NCI-H2081 treated with DMSO at 0.1 percent for 48 hours (cell line): ENCODE measurements at regions not wholly inside any gene's neighbourhood (a gene's known extent, or its start where the extent isn't known, plus 50 kb on each side); places are given as distances from the start of the nearest gene placed in this dataset.

Experiments
- DNase-seq: peaks from one replicate; lab custom pipeline; 2025; lab: John Stamatoyannopoulos, UW

DNA sequence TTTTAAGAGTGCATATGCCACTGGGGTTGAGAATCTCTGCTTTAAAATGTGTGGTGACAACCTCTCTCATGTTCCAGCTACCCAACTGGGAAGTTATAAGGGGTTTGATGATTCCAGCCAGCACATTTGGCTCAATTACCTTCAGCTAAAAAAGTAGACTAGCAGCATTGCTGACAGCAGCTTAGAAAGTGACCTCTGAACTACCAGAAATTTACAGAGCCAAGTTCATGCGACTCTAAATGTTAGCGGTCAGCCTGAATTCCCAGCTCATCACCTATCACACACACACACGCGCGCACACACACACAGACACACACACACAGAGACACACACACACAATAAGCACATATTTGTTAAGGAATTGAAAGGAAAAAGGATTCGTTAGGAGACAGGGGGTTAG, 377.5 kb downstream of the TMEM167A start:
- DNase-seq: no peak

- DNase-seq: no peak
Observed at GRCh38 chr5:82698026-82698425, 379.2 kb downstream of the TMEM167A start.

DNA sequence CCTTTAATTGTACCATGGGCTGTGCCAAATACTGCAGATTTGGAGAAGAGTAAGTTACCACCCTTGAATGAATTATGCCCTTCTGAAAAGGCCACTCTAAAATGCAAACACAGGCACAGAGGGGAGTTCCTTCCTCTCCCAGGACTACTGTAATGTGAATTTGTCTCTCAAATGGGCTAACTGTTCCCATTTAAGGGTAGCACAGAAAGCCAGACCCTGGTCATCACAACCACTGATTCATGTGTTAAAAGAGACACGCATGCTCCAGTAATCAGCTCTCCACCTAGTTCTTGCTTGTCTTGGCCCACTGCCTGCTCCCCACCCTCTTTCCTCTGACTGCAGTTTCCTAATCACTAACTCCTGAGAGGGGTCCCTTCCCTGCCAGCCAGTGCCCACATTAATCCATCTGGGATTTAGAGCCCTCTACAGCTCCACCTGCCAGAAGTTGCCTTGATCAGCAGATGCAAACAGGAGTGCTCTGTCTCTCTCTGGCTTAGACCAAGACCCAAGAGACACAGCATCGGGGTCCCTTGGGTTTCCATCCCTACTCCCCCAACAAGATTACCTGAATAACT, 382.4 kb downstream of the TMEM167A start:
- DNase-seq: no peak

- DNase-seq: no peak
Observed at GRCh38 chr5:82692826-82693225, 384.4 kb downstream of the TMEM167A start.

DNA sequence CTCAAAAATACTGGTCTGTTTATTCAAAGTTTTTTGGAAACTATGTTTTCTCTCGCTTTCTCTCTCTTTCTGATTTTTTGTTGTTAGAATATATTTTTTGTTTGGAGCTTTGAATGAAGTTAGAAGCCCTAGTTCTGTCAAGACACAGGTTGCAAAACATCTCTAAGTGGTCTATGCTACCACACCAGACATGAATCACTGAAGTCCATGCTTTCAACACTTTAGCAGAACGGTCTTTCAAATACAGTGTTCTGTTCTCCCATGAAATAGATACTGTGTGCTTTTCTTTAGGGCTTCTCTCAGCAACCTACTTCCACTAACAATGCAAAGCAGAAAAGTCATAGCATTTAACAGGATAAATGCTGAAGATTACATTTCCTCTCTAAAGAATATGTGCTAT, 392.5 kb downstream of the TMEM167A start:
- DNase-seq: no peak

GRCh38 chr5:82684165-82684564, 393.0 kb downstream of the TMEM167A start:
- no peak for DNase-seq

DNA sequence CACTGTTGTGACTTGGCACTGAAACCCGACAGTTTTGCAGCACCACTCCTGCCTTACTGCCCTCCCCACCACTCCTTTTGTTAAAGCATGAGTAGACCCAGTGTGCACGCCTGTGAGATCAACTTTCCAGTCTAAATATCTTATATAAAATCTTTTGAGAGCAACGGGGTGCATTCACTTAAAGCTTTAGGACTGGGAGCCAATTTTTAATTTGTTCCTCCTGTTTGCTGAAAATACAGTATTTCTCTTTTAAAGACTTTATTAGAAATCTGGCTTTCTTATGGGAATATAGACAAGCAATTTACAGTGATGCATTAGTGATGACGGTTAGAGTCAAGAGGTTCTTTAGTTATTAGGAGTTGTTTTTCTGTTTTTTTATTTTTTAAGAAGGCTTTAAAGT, 397.5 kb downstream of the TMEM167A start:
- no peak for DNase-seq

DNA sequence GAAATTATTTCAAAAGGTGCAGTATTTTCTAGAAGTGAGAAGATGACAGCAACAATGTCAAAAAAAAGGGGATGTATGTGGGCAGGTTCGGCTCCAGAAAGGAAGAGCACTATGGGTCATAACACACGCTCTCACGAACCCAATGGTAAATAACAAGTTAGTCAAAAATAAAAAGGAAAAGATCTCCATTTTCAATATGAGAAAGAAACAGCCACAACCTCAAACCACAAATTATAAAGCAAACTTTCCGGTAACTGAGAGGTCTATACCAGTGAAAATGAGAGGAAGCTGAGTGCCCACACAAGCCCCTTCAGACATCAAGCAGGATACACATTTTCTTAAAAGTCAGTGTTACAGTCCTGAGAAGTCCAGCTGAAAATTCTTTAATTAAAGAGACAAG, 398.5 kb upstream of the RPS23 start:
- no peak for DNase-seq

DNA sequence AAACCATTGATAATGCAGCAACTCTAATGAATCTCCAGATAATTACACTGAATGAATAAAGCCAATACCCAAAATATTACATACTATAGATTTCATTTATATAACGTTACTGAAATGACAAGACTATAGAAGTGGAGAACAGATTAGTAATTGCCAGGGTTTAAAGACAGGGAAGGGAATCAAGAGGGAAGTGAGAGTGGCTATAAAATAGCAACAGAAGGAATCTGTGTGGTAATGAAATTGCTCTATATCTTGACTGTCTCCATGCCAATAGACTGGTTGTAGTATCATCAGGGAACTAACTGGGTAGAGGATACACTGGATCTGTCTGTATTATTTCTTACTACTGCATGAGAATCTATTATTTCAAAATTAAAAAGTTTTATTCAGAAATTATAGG, 396.5 kb upstream of the RPS23 start:
- no peak for DNase-seq

GRCh38 chr5:82673057-82673809, 395.1 kb upstream of the RPS23 start:
- no peak for DNase-seq

- no peak for DNase-seq
Observed at GRCh38 chr5:82670692-82671091, 392.5 kb upstream of the RPS23 start.

GRCh38 chr5:82669720-82670119, 391.6 kb upstream of the RPS23 start:
- DNase-seq: no peak

GRCh38 chr5:82666312-82666711, 388.2 kb upstream of the RPS23 start:
- DNase-seq: no peak

DNA sequence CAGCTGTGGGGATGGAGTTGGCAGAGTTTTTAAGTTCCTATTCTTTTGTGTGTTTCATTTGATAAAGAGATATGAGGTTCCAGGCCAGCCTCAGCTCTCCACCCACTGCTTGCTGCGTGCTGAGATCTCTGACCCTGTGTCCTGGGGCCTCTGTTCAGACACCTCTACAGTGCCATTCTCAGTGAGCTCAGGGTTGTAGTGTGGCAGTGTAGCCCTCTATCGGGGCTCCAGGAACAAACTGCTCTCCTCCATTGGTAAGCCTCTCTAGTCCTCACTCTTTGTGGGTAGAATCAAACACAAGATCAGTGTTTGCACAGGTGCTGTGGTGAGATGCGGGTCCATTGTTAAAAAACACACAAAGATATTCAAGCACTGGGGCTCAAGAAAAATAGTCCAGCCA, 386.6 kb upstream of the RPS23 start:
- no peak for DNase-seq

- DNase-seq: no peak
Observed at GRCh38 chr5:82663225-82663624, 385.1 kb upstream of the RPS23 start.

DNA sequence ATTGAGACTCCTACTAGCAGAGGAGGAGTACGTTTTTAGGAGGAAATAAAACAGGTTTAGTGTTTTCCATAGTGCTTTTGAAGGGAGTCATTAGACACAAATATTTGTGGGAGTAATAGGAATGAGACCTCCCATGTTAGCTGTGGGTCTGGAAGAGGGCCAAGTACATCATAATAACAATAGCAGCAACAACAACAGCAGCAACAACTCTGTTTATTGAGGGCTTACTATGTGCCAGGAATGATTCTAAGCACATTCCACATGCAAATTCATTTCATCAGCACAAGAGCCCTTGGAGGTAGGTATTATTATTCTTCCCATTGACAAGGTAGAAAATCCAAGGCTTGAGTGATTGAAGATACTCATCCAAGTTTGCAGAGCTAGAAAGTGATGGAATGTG, 384.2 kb upstream of the RPS23 start:
- DNase-seq: no peak

GRCh38 chr5:82661933-82662332, 383.8 kb upstream of the RPS23 start:
- no peak for DNase-seq

DNA sequence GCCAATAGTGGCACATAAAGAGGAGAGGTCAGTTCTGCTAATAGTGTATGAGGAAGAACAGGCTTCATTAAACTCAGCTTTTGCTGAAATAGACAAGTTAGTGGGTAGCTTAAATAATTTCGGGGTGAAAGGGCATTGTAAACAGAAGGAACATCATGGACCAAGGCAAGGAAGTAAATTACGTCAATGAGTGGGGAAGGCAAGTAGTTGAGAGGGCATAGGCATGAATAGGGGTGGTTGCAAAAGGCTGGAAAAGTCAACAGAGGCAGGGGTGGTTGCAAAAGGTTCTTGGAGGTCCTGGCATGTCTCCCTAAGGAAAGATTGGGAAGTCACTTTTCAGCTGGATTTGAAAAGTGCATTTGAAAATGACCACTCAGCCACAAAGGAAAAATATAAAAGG, 383.3 kb upstream of the RPS23 start:
- no peak for DNase-seq

GRCh38 chr5:82659115-82659514, 381.0 kb upstream of the RPS23 start:
- DNase-seq: no peak

GRCh38 chr5:82657033-82657699, 379.0 kb upstream of the RPS23 start:
- no peak for DNase-seq

DNA sequence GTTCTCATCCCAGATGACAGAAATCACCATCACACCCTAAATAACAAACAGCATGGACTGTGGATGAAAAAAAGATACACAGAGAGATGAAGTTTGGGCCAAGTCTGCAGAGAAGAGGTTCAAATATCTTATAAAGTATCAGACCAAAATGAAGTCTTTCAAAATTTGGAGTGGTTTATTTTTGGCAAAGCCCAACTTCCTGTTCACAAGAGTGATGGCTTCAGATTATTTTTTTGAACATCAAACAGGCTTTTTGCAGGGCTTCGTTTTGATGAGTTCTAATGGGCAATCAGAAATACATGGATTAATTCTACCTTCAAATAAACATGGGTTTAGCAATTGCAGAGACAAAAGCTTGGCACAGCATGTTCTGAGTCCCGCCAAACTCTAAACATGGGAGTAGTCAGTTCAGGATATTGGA, 378.2 kb upstream of the RPS23 start:
- DNase-seq: no peak

DNA sequence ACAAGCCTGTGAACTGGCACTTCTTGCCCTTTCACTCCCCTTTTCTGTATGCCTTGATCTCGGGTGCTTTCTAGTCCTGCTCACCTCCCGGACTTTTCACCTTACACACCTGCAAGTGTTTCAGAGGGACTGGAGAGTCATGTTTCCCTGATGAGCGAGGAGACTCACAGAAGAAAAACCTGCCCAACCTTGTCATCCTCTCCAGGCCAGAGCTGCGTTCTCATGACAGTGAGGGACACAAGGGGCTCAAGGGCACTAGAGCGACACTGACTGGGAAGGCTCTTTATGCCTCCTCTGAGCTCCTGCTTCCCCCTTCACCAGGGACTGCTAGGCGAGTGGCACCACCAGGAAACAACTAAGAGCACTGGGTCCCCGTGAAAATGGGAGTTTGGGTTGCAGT, 376.9 kb upstream of the RPS23 start:
- DNase-seq: no peak

GRCh38 chr5:82649943-82650342, 371.8 kb upstream of the RPS23 start:
- no peak for DNase-seq

DNA sequence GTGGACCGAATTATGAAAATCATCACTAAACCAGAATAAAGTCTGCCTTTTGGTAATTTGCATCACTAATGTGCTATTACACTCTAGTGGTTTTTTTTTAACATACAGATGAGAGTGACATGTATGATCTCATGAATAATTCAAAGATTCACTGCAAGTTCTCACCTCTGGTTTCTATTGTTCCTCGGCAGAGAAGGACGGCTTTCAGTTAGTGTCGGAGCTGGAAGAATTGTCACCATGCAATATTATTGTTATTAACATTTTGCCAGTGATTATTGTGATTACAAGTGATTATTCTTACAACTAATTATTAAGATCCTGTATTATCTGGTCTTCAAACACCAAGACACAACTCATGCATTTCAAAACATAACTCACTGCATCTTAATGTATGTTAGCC, 366.6 kb upstream of the RPS23 start:
- no peak for DNase-seq
